Activated gamma-delta T cell treated with Interleukin-2 at 50 U/mL for 16 hours (primary cell): ENCODE measurements at regions not wholly inside any gene's neighbourhood (a gene's known extent, or its start where the extent isn't known, plus 50 kb on each side); places are given as distances from the start of the nearest gene placed in this dataset.

Source experiments
- DNase-seq: peaks from one replicate; pipeline ENCODE4 v3.0.0-alpha.2; 2020

GRCh38 chr10:10530313-10530712 lies 487.4 kb upstream of the CELF2 start:
- DNase-seq, result no peak

GRCh38 chr10:10532236-10532635 lies 485.4 kb upstream of the CELF2 start:
- DNase-seq, result no peak

GRCh38 chr10:10532826-10533225 lies 484.8 kb upstream of the CELF2 start:
- DNase-seq, result no peak

GRCh38 chr10:10533437-10533836 lies 484.2 kb upstream of the CELF2 start:
- DNase-seq, result no peak

- DNase-seq, result no peak
Observed at GRCh38 chr10:10538326-10538725, 479.3 kb upstream of the CELF2 start.

GRCh38 chr10:10540398-10540797 lies 477.3 kb upstream of the CELF2 start:
- no peak for DNase-seq

GRCh38 chr10:10542477-10542876 lies 475.2 kb upstream of the CELF2 start:
- no peak for DNase-seq

- DNase-seq, result no peak
Observed at GRCh38 chr10:10544890-10545289, 472.8 kb upstream of the CELF2 start.

- DNase-seq, result no peak
Observed at GRCh38 chr10:10545771-10546170, 471.9 kb upstream of the CELF2 start.

- no peak for DNase-seq
Observed at GRCh38 chr10:10551596-10552301, 465.9 kb upstream of the CELF2 start.

GRCh38 chr10:10552948-10553347 lies 464.7 kb upstream of the CELF2 start:
- no peak for DNase-seq

GRCh38 chr10:10564081-10564794 lies 453.4 kb upstream of the CELF2 start:
- no peak for DNase-seq

GRCh38 chr10:10576937-10577336 lies 440.7 kb upstream of the CELF2 start:
- DNase-seq, result no peak

GRCh38 chr10:10579709-10580108 lies 438.0 kb upstream of the CELF2 start:
- DNase-seq, result no peak

- no peak for DNase-seq
Observed at GRCh38 chr10:10584161-10584560, 433.5 kb upstream of the CELF2 start.

- DNase-seq, result no peak
Observed at GRCh38 chr10:10587744-10588393, 429.8 kb upstream of the CELF2 start.

- no peak for DNase-seq
Observed at GRCh38 chr10:10589540-10590303, 427.9 kb upstream of the CELF2 start.

GRCh38 chr10:10591715-10592341 lies 425.8 kb upstream of the CELF2 start:
- no peak for DNase-seq

- no peak for DNase-seq
Observed at GRCh38 chr10:10596256-10596655, 421.4 kb upstream of the CELF2 start.

GRCh38 chr10:10598297-10598696 lies 419.4 kb upstream of the CELF2 start:
- no peak for DNase-seq

- no peak for DNase-seq
Observed at GRCh38 chr10:10600004-10600403, 417.7 kb upstream of the CELF2 start.

- DNase-seq, result no peak
Observed at GRCh38 chr10:10605551-10606081, 412.1 kb upstream of the CELF2 start.
